ENCODE measurements at regions not wholly inside any gene's neighbourhood (a gene's known extent, or its start where the extent isn't known, plus 50 kb on each side); places are given as distances from the start of the nearest gene placed in this dataset.

DNA sequence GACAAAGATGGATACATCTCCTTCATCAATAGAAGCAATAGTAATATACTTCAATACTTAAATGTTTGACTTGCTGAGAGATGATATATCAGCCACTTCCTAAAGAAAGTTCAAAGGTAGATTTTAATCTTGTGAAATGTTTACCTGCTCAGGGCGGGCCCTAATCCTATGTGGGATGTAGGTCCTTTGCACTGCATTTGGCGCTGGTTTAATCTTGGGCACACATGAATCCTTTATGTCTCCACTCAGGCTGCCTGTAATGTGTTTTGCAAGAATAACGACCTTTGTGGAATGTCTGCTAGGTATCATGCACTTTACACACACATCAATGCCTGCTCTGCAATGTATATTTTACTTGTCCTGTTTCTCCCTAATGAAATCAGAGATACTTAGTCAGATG lies 368.7 kb downstream of the GBA3 start:
- no peak overlapping the region for H3K27ac ChIP-seq (ENCODE audit: extremely low read depth, low read depth, low read length)
- TF ChIP-seq ADNP (tag; IDR thresholded peaks at IDR 0.05) (no peak), NEUROD1 (IDR thresholded peaks at IDR 0.05; ENCODE audit: borderline replicate concordance, low read depth, low read length, partially characterized antibody) (no peak), ZNF507 (tag; conservative IDR thresholded peaks at IDR 0.05) (no peak), ARNT (IDR thresholded peaks at IDR 0.05) (no peak), TAF7 (tag; IDR thresholded peaks at IDR 0.05) (no peak), SMARCA4 (IDR thresholded peaks at IDR 0.05) (no peak), HNRNPL (IDR thresholded peaks at IDR 0.05; ENCODE audit: low read depth, low read length) (no peak), SRSF3 (IDR thresholded peaks at IDR 0.05; ENCODE audit: insufficient read depth, low read length) (no peak), RBBP5 (IDR thresholded peaks at IDR 0.05; ENCODE audit: borderline replicate concordance, insufficient read depth, low read length, poor library complexity, severe bottlenecking) (no peak), E2F5 (CRISPR knock-in tag; IDR thresholded peaks at IDR 0.05) (no peak), POLR2B (IDR thresholded peaks at IDR 0.05; ENCODE audit: low read depth, partially characterized antibody) (no peak), BRD9 (IDR thresholded peaks at IDR 0.05; ENCODE audit: low read depth, partially characterized antibody) (no peak)
- TF ChIP-seq, protein P1, sequence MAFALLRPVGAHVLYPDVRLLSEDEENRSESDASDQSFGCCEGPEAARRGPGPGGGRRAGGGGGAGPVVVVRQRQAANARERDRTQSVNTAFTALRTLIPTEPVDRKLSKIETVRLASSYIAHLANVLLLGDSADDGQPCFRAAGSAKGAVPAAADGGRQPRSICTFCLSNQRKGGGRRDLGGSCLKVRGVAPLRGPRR (CRISPR knock-in tag; IDR thresholded peaks at IDR 0.05): no peak
- TF ChIP-seq, protein P2, sequence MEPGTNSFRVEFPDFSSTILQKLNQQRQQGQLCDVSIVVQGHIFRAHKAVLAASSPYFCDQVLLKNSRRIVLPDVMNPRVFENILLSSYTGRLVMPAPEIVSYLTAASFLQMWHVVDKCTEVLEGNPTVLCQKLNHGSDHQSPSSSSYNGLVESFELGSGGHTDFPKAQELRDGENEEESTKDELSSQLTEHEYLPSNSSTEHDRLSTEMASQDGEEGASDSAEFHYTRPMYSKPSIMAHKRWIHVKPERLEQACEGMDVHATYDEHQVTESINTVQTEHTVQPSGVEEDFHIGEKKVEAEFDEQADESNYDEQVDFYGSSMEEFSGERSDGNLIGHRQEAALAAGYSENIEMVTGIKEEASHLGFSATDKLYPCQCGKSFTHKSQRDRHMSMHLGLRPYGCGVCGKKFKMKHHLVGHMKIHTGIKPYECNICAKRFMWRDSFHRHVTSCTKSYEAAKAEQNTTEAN (CRISPR knock-in tag; IDR thresholded peaks at IDR 0.05): no peak
- TF ChIP-seq, protein P3, sequence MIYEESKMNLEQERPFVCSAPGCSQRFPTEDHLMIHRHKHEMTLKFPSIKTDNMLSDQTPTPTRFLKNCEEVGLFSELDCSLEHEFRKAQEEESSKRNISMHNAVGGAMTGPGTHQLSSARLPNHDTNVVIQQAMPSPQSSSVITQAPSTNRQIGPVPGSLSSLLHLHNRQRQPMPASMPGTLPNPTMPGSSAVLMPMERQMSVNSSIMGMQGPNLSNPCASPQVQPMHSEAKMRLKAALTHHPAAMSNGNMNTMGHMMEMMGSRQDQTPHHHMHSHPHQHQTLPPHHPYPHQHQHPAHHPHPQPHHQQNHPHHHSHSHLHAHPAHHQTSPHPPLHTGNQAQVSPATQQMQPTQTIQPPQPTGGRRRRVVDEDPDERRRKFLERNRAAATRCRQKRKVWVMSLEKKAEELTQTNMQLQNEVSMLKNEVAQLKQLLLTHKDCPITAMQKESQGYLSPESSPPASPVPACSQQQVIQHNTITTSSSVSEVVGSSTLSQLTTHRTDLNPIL (CRISPR knock-in tag; IDR thresholded peaks at IDR 0.05): no peak
- TF ChIP-seq, protein P4, sequence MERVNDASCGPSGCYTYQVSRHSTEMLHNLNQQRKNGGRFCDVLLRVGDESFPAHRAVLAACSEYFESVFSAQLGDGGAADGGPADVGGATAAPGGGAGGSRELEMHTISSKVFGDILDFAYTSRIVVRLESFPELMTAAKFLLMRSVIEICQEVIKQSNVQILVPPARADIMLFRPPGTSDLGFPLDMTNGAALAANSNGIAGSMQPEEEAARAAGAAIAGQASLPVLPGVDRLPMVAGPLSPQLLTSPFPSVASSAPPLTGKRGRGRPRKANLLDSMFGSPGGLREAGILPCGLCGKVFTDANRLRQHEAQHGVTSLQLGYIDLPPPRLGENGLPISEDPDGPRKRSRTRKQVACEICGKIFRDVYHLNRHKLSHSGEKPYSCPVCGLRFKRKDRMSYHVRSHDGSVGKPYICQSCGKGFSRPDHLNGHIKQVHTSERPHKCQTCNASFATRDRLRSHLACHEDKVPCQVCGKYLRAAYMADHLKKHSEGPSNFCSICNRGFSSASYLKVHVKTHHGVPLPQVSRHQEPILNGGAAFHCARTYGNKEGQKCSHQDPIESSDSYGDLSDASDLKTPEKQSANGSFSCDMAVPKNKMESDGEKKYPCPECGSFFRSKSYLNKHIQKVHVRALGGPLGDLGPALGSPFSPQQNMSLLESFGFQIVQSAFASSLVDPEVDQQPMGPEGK (CRISPR knock-in tag; IDR thresholded peaks at IDR 0.05; ENCODE audit: borderline replicate concordance): no peak
- no peaks in the 10 kb centered on the region for H3K9me1 ChIP-seq (ENCODE audit: control insufficient read depth, insufficient read depth, low read length)
- no peaks in the 10 kb centered on the region for H4K20me1 ChIP-seq (replicated peaks; ENCODE audit: control insufficient read depth, insufficient read depth, low read length)
- FAIRE-seq (no peak), ATAC-seq (no peak), DNase-seq (ENCODE audit: extremely low read depth in 1 of 4, low spot score in 3 of 4) (no peak)
- WGBS (ENCODE audit: insufficient coverage, low coverage, missing lambda C conversion rate): 22% methylated on average over 3 of the region's 3 CpGs
- H2AFZ ChIP-seq (ENCODE audit: low read depth, low read length): no peak overlapping the region
- intact Hi-C loops (cut with micrococcal nuclease): no loop called here
- BruUV-seq (replicated peaks): no TSS peak
- H3K4me3 ChIP-seq: no peak overlapping the region
- H3K27me3 ChIP-seq (ENCODE audit: control insufficient read depth in 2 of 2, insufficient read depth in 2 of 2, low read length in 2 of 2): no peaks in the 10 kb centered on the region
- H3K9me3 ChIP-seq (replicated peaks; ENCODE audit: control insufficient read depth, insufficient read depth, low read depth, low read length): no peaks in the 10 kb centered on the region
- peaks cover 3% of the 10 kb centered on the region; the same call in 1 of the 3 replicates for H3K79me2 ChIP-seq (ENCODE audit: control insufficient read depth, insufficient read depth, low read length)
- peaks cover 15% of the 10 kb centered on the region; the same call in 2 of the 3 replicates for H3K36me3 ChIP-seq (ENCODE audit: control insufficient read depth, insufficient read depth, low read length)
- no peak overlapping the region for H3K4me2 ChIP-seq (ENCODE audit: insufficient read depth, low read length)
- CTCF ChIA-PET (ENCODE audit: low intra/inter-chr PET ratio): no interaction called here
- POLR2A ChIA-PET: no interaction called here
- H3K9ac ChIP-seq (ENCODE audit: insufficient read depth in 1 of 2, low read depth in 2 of 2, low read length in 2 of 2): no peak overlapping the region
- H3K4me1 ChIP-seq (replicated peaks in 1 of 2; ENCODE audit: control insufficient read depth in 2 of 2, insufficient read depth in 2 of 2, low read length in 2 of 2): no peaks in the 10 kb centered on the region
- in situ Hi-C loops (cut with MboI): no loop called here

All from K562 (cell line).